Activated T-cell treated with anti-CD3 and anti-CD28 coated beads, Interleukin-2, amount 50 U/mL, for 48 hours (primary cell): ENCODE measurements at regions not wholly inside any gene's neighbourhood (a gene's known extent, or its start where the extent isn't known, plus 50 kb on each side); places are given as distances from the start of the nearest gene placed in this dataset.
"Not testable (repeated sequence)": the region's sequence is repeated elsewhere in the genome, so short reads cannot be mapped to it uniquely, and the experiment has no call there.

Experiments
- DNase-seq, 2 experiments: peaks; one replicate each; pipeline ENCODE4 v3.0.0-alpha.2; 2020

DNA sequence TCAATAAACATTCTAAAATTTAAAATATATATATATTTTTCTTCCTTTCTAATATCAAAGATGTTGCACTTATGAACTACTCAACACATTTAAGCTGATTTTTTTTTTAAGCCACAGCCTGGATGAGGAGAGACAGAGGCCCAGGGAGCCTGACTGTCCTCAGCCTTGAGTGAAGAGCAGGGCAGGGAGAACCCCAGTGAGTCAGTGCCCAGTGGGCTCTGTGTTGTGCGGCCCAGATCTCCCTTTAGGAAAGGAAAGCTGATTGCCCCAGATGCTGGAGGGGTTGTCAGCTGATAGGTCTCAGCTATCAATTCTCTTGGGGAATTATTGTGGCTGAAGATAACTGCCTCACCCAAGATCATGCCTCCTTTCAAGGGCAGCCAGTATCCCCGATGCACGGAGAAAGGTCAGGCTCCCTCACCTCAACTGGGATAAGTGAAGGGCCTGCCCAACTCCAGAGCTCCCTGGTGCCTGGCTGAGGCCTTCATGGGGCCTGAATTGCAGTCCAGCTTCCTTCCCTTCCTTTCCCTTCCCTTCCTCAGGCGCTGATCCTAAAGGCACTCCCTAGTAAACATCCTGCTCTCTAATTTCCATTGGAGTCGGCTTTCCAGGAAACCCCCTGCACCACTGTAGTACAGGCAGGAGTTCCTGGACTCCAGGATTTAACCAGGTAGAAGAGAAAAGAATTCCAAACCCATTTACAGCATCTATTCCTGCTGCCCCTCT is 106.9 kb upstream of the ATL2 start:
- DNase-seq: no peak

DNA sequence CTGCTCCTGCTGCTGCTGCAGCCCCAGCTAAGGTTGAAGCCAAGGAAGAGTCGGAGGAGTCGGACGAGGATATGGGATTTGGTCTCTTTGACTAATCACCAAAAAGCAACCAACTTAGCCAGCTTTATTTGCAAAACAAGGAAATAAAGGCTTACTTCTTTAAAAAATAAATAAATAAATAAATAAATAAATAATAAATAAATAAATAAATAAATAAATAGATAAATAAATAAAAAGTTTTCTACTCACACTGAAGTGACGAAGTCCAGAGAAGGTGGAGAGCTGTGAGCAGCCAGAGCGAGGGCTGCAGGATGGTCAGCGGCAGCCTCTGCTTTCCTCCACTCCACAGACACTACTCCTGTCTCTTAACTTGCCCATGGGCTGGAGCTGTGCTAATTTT is 105.6 kb upstream of the ATL2 start:
- not testable (repeated sequence) for DNase-seq

DNA sequence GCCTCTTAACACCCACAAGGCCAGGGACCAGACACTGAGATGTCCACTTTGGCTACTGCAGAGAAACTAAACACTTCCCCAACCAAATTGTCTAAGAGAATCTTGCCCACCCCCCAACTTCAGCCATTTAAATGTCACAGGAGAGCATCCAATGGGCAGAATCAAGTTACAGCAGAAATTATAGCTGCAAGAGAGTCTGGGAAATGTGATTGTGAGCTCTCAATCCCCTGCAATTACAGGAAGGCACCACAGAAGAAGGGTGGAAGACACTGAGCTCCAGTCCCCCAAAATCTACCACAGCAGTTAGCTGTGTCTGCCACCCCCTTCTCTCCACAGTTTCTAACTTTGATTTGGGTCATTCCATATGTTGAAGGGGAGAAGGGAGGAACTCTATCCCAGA is 103.5 kb upstream of the ATL2 start:
- DNase-seq: no peak

DNA sequence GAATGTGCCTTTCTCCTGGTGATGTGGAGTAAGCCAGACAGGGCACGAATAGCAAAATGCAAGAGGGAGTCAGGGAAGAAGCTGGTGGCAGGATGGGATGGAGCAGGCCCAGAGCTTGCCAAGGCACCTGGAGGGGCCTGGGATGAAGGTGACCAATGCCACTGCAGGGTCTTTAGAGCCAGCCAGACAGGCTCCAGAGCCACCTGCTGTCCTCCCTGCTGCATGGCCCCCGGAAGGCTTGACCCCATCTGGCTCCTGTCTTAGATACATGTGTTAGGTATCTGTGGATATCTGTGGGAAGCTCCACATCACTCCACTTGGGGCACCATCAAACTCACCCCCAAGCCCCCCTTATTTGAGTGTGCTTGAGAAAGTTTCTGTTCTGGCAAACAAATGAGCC is 99.9 kb upstream of the ATL2 start:
- no peak for DNase-seq

DNA sequence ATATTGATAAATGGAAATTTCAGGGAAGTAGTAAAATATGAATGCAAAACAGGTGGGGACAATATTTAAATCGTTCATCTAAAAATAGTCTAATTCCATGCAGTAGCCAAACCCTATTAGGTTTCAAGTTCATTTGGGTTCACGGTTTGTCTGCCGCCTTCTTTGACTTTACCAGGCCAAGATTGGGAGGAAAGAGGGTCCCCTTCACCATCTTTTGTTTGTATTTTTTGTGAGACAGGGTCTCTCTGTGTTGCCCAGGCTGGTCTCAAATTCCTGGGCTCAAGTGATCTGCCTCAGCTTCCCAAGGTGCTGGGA is 98.5 kb upstream of the ATL2 start:
- no peak for DNase-seq

DNA sequence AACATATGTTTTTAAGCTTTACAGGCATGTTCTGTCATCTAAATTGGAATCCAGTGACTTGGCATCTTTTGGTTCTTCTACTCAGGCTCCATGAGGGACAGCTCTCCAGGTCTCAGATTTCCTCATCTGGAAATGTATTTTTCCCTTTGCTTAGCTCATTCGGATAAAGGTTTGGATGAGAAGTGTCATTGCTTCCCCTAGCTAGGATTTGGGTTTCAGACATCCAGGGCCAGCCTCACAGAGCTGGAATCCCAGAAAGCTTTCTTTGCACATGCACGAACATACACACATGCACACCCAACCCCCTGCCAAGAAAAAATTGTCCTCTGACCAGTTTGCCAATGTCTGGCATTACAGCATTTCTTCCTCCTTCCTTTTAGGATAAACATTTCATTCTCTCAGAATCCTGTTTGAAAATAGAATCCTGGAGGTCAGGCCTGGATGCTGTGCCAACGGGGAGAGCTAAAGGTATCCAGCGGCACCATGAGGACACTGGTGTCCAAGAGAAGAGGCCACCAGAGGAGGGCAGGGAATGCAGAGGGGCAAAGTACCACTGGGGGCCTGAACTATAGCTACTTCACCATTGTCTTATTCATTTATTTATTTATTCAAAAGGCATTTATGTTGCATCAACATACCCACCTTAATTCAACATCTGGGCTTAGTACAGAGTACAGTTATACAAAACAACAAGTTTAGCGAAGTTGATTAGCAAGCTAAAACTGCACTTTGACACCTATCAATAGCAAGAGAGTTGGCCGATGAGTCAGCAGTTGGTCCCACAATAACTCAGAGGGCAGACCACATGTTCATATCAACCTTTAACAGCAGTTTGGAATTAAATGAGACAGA is 97.9 kb upstream of the ATL2 start:
- no peak for DNase-seq

DNA sequence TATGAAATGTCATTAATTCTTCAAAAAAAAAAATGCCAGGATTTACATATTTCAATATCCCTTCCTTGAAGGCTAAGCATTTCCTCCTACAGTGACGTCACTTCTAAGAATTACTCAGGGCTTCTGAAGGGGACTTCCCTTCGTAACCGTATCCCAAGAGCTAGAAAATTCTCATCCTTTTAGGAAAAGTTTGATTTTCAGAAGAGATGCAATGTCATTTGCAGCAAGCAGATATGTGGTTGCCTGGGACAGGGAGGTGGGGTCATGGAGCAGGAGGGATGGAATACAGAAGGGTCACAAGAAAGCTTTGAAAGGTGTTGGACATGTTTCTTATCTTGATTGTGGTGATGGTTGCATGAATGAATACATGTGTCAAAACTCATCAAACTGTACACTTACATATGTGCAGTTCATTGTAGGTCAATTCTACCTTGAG is 97.0 kb upstream of the ATL2 start:
- DNase-seq: peak; percentile 39 to 45

DNA sequence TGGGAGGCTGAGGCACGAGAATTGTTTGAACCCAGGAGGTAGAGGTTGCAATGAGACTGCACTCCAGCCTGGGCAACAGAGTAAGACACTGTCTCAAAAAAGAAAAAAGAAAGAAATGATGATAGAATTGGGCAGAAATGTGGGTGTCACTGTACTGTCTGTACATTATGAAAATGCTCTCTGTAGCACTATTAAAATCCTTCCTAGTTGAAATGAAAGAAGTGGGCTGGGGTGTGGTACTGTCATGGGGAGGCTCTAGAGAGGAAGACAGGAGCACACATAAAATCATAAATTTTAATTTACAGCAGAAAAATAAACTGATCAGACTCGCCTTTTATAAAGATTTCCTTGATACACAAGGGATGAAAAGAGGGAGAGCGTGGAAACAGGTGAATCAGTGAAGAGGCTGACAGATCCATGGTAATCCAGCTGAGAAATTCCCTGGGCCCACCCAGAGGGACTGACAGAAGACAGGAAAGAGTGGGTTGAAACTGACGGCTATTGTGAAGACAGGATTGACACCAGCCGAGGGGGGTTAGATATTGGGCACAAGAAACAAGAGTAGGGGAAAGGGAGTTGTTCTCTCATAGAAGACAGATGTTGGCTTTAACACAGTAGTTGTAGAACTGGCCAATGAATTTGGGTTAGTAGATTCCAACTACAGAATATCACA is 96.4 kb upstream of the ATL2 start:
- DNase-seq: no peak

DNA sequence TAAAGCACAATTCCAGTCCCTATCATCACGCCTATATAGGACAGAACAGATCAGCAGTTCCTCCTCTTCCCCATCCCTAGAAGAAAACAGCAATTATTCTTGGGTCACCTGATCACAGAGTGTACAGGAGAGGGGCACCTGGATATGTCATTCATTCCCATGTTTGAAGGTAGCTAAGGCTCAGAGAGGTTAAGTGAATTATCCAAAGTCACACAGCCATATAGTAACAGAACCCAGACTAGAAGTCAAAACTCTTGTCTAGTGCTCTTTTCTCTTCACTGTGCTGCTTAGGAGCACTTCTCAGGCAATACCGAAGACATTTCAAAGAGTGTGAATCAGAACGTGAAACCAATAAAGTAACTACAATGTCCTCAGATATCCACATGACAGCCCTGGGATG is 93.0 kb upstream of the ATL2 start:
- DNase-seq: no peak

DNA sequence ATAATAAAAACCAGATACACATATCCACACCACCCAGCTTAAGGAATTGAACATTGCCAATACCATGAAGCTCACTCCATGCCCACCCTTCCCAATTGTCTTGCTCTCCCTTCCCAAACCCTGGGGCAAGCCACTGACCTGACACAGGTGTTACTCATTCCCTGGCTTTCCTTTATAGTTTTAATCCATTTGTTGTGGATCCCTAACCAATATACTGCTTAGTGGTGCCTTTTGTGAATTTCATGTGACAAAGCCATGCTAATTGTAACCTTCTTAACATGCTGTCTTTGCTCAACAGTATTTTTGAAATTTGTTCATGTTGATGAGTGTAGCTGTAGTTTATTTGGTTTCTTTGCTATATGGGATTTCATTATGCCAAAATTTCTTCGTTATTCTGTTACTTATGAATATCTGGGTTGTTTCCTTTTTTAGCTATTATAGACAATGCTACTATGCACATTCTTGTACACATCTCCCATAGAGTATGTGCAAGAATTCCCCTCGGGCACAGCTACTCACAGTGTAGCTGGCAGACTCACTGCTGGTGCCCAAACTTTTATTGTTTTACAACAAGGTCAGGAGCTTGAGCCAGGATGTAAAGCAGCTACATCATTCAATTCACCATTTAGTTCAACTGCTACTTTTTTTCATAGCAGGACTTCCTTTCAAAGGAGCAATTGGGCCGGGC is 90.8 kb upstream of the ATL2 start:
- no peak for DNase-seq

DNA sequence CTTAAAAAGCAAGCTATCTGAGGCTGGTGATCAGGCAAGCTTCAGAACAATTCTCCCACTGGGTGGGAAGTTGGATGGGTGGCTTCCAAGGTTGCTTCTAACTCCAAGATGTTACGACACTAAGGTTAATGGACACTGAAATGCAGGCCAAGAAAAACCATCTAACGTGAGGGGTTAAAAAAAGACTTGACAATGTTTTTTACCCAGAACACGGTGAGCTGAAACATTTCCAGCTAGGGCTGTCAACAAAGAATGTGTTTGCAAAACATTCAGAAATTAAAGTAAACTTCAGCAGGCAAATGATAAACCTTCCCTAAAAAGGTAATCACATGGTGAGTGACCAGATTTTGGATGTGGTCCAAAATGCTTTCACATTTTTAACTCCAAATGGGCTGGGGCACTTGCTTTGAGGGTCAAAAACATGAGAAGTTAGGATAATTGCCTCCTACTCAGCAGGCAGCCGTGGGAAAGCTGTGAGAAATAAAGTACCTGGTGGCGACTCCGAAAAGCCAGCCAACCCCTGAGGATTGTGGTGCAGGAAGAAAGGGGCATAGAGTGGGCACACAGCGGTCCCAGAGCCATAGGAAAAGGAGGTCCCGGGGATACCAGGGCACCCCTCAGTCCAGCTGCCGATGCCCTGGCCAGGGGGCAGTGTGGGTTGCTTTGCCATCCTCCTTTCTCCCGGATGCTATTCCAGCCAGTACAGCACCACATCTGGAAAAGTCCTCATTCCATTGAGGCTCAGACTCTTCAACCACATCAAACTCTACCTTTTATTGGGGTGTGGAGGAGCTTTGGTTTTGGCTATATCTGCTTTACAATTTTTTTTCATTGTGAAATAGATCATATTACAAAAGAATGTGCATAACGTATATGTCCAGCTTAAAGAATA is 90.0 kb upstream of the ATL2 start:
- no peak for DNase-seq

DNA sequence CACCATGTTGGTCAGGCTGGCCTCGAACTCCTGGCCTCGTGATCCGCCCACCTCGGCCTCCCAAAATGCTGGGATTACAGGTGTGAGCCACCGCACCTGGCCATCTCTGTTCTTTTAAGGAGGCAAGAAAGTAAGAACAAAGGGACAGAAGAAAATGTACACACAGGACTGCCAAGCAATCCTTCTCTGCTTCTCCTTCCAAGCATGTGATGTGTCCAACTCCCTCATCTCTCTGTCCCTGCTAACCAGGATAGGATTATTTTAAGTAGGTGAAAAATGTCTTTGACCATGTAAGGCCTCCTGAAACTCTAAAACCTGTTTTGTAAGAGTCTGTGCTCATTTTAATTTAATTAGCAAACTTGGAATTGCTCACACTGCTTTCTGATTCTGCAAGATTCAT is 89.3 kb upstream of the ATL2 start:
- DNase-seq: no peak

DNA sequence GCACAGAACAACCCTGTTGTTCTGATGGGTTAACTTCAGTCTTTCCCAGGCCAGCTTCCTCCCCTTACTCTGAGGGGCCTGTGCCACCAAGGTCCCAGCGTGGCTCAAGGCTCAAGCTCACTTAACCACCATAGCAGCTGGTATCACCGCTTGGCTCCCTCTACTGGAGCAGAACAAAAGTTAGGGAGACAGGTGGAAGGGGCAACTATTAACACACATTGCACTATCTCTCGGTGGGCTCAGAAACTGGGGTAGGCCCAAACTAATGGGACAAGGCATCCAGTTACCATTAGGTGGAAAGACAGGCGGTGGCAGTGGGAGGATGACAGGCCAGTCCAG is 88.7 kb upstream of the ATL2 start:
- peak; percentile 21 to 26 for DNase-seq

DNA sequence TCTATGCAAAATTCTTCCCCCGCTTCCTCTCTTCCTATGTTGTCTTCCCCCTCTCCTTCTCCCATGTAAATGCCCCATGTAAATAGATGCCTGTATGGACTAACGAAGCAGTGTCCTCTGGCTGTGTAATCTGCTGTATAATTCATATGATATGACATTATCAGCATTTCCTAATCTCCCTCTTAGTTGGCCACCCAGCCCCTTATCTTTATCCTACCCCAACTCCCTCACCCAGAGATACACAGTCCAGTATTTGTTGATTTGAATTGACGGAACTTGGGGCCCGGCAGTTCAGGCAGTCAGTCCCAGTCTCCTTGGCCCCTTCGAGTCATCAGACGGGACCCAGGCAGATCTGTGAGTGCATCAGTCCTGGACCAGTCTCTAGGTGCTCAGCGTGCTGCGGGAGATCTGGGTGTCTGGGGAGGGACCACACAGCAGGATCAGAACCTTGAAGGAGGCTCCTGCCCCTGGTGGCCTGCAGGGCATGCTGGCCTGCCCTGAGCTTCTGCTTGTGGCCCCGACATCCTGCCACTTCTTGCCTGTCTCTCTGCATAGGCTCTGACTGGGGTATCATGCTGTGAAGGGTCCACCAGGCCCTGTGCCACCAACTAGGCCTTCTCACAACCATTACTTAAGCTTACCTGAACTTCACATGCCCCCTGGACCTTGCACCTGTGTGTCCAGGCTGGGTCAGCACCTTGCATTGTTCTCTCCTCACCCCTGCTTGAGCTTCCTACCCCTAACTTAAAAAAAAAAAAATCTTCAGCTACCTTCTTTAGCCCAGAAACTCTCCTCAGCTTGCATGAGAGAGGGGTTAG is 88.1 kb upstream of the ATL2 start:
- DNase-seq: no peak

DNA sequence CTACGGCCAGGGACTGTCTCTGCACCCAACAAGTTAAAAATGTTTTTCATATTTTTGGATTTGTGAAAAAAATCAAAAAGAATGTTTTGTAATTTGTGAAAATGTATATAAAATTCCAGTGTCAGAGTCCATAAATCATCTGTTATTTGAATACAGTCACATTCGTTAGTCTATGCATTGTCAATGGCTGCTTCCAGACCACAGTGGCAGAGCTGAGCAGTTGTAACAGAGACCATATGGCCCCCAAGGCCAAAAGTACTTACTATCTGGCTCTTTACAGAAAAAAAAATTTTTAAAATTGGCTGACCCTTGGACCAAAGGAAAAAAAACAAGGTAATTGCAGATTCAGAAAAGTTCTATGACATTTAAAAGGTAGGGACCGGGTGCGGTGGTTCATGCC is 86.7 kb upstream of the ATL2 start:
- no peak for DNase-seq

DNA sequence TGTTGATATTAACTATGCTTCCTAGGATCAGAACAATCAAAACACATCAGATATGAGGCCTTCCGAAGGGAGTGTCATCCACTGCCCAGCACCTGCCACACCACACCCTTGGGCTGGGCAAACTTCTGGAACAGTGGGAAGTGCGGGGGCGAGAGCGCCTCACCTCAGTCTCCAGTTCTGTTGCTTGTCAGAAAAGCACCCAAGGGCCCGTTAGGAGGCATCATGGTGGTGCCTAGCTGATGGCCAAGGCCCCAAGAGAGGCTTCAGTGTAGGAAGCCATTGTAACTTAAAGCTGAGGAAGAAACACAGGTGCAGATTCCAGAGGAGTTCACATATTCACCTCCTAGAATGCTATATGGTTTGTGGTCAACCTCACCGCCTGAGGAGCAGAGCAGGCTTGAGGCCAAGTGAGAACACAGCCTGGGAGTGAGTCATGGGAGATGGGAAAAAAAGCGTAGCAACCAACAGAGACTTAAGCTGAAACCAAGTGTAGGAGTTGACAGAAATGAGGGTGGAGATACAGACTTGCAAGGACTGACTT is 85.1 kb upstream of the ATL2 start:
- peak; percentile 65 to 67 for DNase-seq

DNA sequence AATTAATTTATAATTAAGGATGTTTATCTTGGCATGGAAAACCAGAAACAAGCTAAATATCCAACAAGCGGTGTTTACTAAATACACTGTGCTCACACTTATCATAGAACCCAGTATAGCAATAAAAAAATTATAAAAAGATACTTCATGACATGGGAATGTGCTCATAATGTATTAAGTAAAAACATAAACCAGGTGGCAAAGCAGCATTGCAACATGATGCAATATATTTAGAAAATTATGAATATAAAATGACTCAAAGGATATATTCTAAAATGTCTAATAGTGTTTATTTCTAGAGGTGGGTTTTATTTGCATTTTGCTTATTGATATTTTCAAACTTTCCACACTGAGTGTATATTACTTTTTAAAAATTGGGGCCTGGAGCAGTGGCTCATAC is 84.4 kb upstream of the ATL2 start:
- DNase-seq: no peak

DNA sequence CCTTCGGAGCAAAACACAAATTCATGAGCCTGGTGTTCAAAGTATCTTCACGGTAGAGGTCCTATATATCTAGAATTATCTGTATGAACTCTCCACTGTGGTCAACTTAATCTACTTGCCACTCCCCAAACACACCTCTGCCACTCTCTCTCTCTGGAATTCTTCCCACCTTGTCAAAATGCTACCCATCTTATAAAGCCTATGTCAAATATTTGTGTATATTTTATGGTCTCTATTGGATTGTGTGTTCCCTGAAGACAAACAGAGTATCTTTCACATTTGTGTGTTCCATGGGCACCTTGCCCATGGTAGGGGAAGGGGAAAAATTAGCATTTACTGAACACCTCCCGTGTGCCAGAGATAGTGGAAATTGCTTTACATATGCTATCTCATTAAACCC is 83.2 kb upstream of the ATL2 start:
- no peak for DNase-seq

DNA sequence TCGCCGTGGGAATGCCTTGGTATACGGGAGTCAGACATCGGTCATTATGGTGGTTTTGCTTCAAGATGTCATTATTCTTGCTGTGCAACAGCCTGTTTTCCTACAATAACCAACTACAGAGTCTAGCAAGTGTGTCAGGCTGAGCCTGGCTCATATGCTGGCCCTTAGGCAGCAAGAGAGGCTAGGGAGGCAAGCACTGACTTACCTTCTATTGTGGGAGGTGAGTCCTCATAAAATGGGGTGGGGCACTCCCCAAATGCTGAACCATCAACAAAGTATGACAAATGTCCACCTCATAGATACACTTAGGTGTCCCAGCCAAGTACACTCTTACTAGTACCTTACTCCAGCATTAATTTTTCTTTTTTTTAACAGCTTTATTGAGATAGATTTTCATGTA is 77.0 kb upstream of the ATL2 start:
- DNase-seq: no peak

DNA sequence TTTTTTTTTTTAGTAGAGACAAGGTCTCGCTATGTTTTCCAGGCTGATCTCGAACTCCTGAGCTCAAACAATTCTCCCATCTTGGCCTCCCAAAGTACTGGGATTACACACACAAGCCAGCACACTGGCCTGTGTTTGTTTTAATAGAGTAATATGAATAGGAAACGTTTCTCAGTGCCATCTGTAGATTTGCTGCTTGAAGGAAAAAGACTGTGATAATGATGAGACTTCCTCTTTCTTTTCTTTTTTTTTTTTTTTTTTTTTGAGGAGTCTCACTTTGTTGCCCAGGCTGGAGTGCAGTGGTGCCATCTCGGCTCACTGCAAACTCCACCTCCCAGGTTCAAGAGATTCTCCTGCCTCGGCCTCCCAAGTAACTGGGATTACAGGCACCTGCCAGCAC is 74.7 kb upstream of the ATL2 start:
- not testable (repeated sequence) for DNase-seq

DNA sequence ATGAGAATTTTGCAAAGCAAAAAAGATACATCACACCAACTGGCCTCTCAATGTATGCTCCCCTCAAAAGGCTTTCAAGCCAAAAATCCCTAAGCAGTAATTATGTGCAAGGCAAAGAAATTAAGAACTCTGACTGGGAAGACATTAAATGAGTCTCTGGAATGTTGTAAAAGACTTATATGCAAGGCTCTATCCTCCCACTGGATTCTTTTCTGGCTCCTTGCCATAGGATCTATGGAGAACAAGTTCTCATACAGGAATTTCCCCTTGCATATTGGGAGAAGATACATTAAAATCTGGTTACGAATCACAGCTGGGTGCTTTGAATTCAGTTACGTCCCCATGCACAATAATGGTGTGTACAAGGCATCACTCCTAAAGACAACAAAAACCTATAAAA is 73.4 kb upstream of the ATL2 start:
- DNase-seq: no peak
